ENCODE measurements at regions not wholly inside any gene's neighbourhood (a gene's known extent, or its start where the extent isn't known, plus 50 kb on each side); places are given as distances from the start of the nearest gene placed in this dataset.

GRCh38 chr5:29367176-29367833, 1826.2 kb upstream of the CDH6 start:
- no peak for DNase-seq

- DNase-seq: no peak
Measured at GRCh38 chr5:29351170-29351569, 1842.3 kb upstream of the CDH6 start.

GRCh38 chr5:29337030-29337429, 1856.5 kb upstream of the CDH6 start:
- DNase-seq: no peak

- DNase-seq: no peak
Measured at GRCh38 chr5:29321591-29321990, 1871.9 kb upstream of the CDH6 start.

GRCh38 chr5:29309359-29309758, 1884.1 kb upstream of the CDH6 start:
- DNase-seq: no peak

- no peak for DNase-seq
Measured at GRCh38 chr5:29307478-29307877, 1886.0 kb upstream of the CDH6 start.

GRCh38 chr5:29304545-29304944, 1888.9 kb upstream of the CDH6 start:
- no peak for DNase-seq

- DNase-seq: no peak
Measured at GRCh38 chr5:29296548-29296947, 1896.9 kb upstream of the CDH6 start.

GRCh38 chr5:29277642-29278041, 1915.8 kb upstream of the CDH6 start:
- no peak for DNase-seq

- DNase-seq: no peak
Measured at GRCh38 chr5:29276371-29276770, 1917.1 kb upstream of the CDH6 start.

- no peak for DNase-seq
Measured at GRCh38 chr5:29263915-29264351, 1929.6 kb upstream of the CDH6 start.

- no peak for DNase-seq
Measured at GRCh38 chr5:29262339-29263123, 1931.0 kb upstream of the CDH6 start.

- DNase-seq: no peak
Measured at GRCh38 chr5:29261213-29261612, 1932.3 kb upstream of the CDH6 start.

- no peak for DNase-seq
Measured at GRCh38 chr5:29252390-29252789, 1941.1 kb upstream of the CDH6 start.

GRCh38 chr5:29247346-29248028, 1946.0 kb upstream of the CDH6 start:
- no peak for DNase-seq

GRCh38 chr5:29240379-29240778, 1953.1 kb upstream of the CDH6 start:
- DNase-seq: no peak

- no peak for DNase-seq
Measured at GRCh38 chr5:29239606-29240005, 1953.9 kb upstream of the CDH6 start.

- no peak for DNase-seq
Measured at GRCh38 chr5:29238115-29238514, 1955.4 kb upstream of the CDH6 start.

GRCh38 chr5:29231154-29231553, 1962.3 kb upstream of the CDH6 start:
- DNase-seq: no peak

- DNase-seq: no peak
Measured at GRCh38 chr5:29230591-29230990, 1962.9 kb upstream of the CDH6 start.

GRCh38 chr5:29229461-29229860, 1964.0 kb upstream of the CDH6 start:
- DNase-seq: no peak

GRCh38 chr5:29218138-29218537, 1975.3 kb upstream of the CDH6 start:
- DNase-seq: no peak

GRCh38 chr5:29214839-29215238, 1978.6 kb upstream of the CDH6 start:
- no peak for DNase-seq

GRCh38 chr5:29213475-29213874, 1980.0 kb upstream of the CDH6 start:
- DNase-seq: no peak
